Neural progenitor cell (in vitro differentiated cells): ENCODE measurements at regions not wholly inside any gene's neighbourhood (a gene's known extent, or its start where the extent isn't known, plus 50 kb on each side); places are given as distances from the start of the nearest gene placed in this dataset.
A peak's percentile ranks its signal among the peaks of the same experiment; 100 is the strongest.

Experiments
- DNase-seq: peaks from one replicate; pipeline ENCODE4 v3.0.0-alpha.2; 2016; ENCODE audit warnings: low spot score
- H2AFZ ChIP-seq: fragments of 200-600 bp; sonication (generic); replicated peaks from 2 replicates; pipeline ENCODE4 v1.6.1; 2016; ENCODE audit warnings: antibody characterized with exemption
- H3F3A ChIP-seq: fragments of 200-600 bp; sonication (generic); 2 replicates; pipeline ENCODE4 v1.6.1; 2016; ENCODE audit warnings: antibody characterized with exemption, low read depth
- H3K27ac ChIP-seq: fragments of 200-600 bp; sonication (generic); 2 replicates; pipeline ENCODE4 v1.5.1; 2016; ENCODE audit warnings: mild to moderate bottlenecking
- H3K27me3 ChIP-seq: fragments of 200-600 bp; sonication (generic); 2 replicates; pipeline ENCODE4 v1.6.1; 2016; ENCODE audit warnings: mild to moderate bottlenecking, moderate library complexity
- H3K36me3 ChIP-seq: fragments of 200-600 bp; sonication (generic); 2 replicates; pipeline ENCODE4 v1.5.1; 2016
- H3K4me1 ChIP-seq: fragments of 200-600 bp; sonication (generic); 2 replicates; pipeline ENCODE4 v1.6.1; 2016; ENCODE audit warnings: mixed run types
- H3K4me2 ChIP-seq: fragments of 200-600 bp; sonication (generic); 2 replicates; pipeline ENCODE4 v1.6.1; 2016
- H3K4me3 ChIP-seq: fragments of 200-600 bp; sonication (generic); 2 replicates; pipeline ENCODE4 v1.5.1; 2016
- H3K79me2 ChIP-seq: fragments of 200-600 bp; sonication (generic); 2 replicates; pipeline ENCODE4 v1.6.1; 2016; ENCODE audit warnings: low read depth
- H3K9ac ChIP-seq: fragments of 200-600 bp; sonication (generic); 2 replicates; pipeline ENCODE4 v1.6.1; 2016
- H3K9me3 ChIP-seq: fragments of 200-600 bp; sonication (generic); 2 replicates; pipeline ENCODE4 v1.5.1; 2016; ENCODE audit warnings: low read depth
- H4K20me1 ChIP-seq: fragments of 200-600 bp; sonication (generic); 2 replicates; pipeline ENCODE4 v1.6.1; 2016; ENCODE audit warnings: low read depth
- H3K27ac Mint-ChIP-seq: 3 replicates; pipeline ENCODE4 v1.8.0; 2021; ENCODE audit warnings: mixed read lengths
- H3K27me3 Mint-ChIP-seq: 2 replicates; pipeline ENCODE4 v1.8.0; 2022; ENCODE audit warnings: low read depth, mild to moderate bottlenecking, inconsistent platforms, moderate library complexity, mixed read lengths; ENCODE audit not compliant: insufficient read depth
- H3K36me3 Mint-ChIP-seq: 3 replicates; pipeline ENCODE4 v1.8.0; 2021; ENCODE audit warnings: mixed read lengths
- H3K4me1 Mint-ChIP-seq: 3 replicates; pipeline ENCODE4 v1.8.0; 2021; ENCODE audit warnings: mixed read lengths
- H3K4me3 Mint-ChIP-seq: 3 replicates; pipeline ENCODE4 v1.8.0; 2021; ENCODE audit warnings: mild to moderate bottlenecking, moderate library complexity, mixed read lengths
- H3K9me3 Mint-ChIP-seq: 3 replicates; pipeline ENCODE4 v1.8.0; 2020; ENCODE audit warnings: mixed read lengths
- EZH2 ChIP-seq: fragments of 200-600 bp; sonication (generic); IDR thresholded peaks from 2 replicates; pipeline ENCODE4 v1.6.1; 2017; ENCODE audit warnings: antibody characterized with exemption, mild to moderate bottlenecking, moderate library complexity
- EZH2phosphoT487 ChIP-seq: fragments of 200-600 bp; sonication (generic); IDR thresholded peaks from 2 replicates; pipeline ENCODE4 v1.6.1; 2017; ENCODE audit warnings: antibody characterized with exemption
- TF ChIP-seq, protein P1 (sequence below): fragments of 200-600 bp; sonication (generic); IDR thresholded peaks from 2 replicates; pipeline ENCODE4 v1.5.1; 2017; ENCODE audit warnings: antibody characterized with exemption, mild to moderate bottlenecking

DNA sequence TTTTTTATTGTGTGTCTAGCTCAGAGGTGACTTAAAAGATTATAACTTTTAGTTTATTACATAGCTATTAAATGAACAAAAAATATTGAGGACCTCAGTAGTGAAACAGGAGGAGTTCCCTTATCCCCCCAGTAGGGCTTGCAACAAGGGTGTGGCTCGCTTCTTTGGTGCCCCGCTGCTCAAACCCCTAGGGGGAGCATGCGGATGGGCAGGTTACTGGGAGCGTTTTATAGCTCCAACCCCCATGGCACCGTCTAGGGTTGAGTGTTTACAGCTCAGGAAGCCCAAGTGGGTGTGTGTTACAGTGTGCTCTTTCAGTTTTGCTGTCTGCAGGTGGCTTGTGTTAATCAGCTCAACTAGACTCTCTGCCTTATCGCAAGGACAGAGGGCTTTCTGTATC lies 1513.7 kb downstream of the GRIK2 start:
- no peaks in the 10 kb centered on the region for H3F3A ChIP-seq
- no peaks in the 10 kb centered on the region for H4K20me1 ChIP-seq
- no peak overlapping the region for H3K4me3 Mint-ChIP-seq
- peaks cover 3% of the 10 kb centered on the region for H3K27me3 Mint-ChIP-seq
- H3K27me3 ChIP-seq = no peaks in the 10 kb centered on the region
- H3K4me1 ChIP-seq = peaks cover 3% of the 10 kb centered on the region
- H3K4me1 Mint-ChIP-seq = no peaks in the 10 kb centered on the region
- H2AFZ ChIP-seq = no peak overlapping the region
- TF ChIP-seq EZH2 = no peak
- TF ChIP-seq, protein P1, sequence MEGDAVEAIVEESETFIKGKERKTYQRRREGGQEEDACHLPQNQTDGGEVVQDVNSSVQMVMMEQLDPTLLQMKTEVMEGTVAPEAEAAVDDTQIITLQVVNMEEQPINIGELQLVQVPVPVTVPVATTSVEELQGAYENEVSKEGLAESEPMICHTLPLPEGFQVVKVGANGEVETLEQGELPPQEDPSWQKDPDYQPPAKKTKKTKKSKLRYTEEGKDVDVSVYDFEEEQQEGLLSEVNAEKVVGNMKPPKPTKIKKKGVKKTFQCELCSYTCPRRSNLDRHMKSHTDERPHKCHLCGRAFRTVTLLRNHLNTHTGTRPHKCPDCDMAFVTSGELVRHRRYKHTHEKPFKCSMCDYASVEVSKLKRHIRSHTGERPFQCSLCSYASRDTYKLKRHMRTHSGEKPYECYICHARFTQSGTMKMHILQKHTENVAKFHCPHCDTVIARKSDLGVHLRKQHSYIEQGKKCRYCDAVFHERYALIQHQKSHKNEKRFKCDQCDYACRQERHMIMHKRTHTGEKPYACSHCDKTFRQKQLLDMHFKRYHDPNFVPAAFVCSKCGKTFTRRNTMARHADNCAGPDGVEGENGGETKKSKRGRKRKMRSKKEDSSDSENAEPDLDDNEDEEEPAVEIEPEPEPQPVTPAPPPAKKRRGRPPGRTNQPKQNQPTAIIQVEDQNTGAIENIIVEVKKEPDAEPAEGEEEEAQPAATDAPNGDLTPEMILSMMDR = peak; percentile 17
- TF ChIP-seq EZH2phosphoT487 = no peak
- no peak overlapping the region for H3K27ac ChIP-seq
- no peaks in the 10 kb centered on the region for H3K9me3 ChIP-seq
- H3K9ac ChIP-seq = no peak overlapping the region
- no peak overlapping the region for H3K4me2 ChIP-seq
- no peaks in the 10 kb centered on the region for H3K79me2 ChIP-seq
- no peak overlapping the region for H3K27ac Mint-ChIP-seq
- H3K4me3 ChIP-seq = no peak overlapping the region
- DNase-seq = no peak
- no peaks in the 10 kb centered on the region for H3K36me3 Mint-ChIP-seq
- H3K36me3 ChIP-seq = no peaks in the 10 kb centered on the region
- H3K9me3 Mint-ChIP-seq = peaks cover 5% of the 10 kb centered on the region

- peaks cover 3% of the 10 kb centered on the region for H3K4me1 ChIP-seq
- H3K27me3 Mint-ChIP-seq = peaks cover 2% of the 10 kb centered on the region
- H3K27ac Mint-ChIP-seq = no peak overlapping the region
- H3K4me3 Mint-ChIP-seq = no peak overlapping the region
- no peak overlapping the region for H3K4me3 ChIP-seq
- DNase-seq = no peak
- TF ChIP-seq EZH2phosphoT487 (no peak), EZH2 (no peak)
- TF ChIP-seq, protein P1 = no peak
- no peaks in the 10 kb centered on the region for H3K4me1 Mint-ChIP-seq
- H3K27me3 ChIP-seq = no peaks in the 10 kb centered on the region
- H3K79me2 ChIP-seq = no peaks in the 10 kb centered on the region
- H3K4me2 ChIP-seq = no peak overlapping the region
- no peaks in the 10 kb centered on the region for H3K9me3 ChIP-seq
- H3K27ac ChIP-seq = no peak overlapping the region
- H2AFZ ChIP-seq = no peak overlapping the region
- no peaks in the 10 kb centered on the region for H3K36me3 ChIP-seq
- H3K36me3 Mint-ChIP-seq = no peaks in the 10 kb centered on the region
- no peaks in the 10 kb centered on the region for H3K9me3 Mint-ChIP-seq
- no peaks in the 10 kb centered on the region for H4K20me1 ChIP-seq
- H3K9ac ChIP-seq = no peak overlapping the region
- H3F3A ChIP-seq = no peaks in the 10 kb centered on the region
Measured at GRCh38 chr6:102902471-102902870, 1509.0 kb downstream of the GRIK2 start.

GRCh38 chr6:102895683-102896082 lies 1502.2 kb downstream of the GRIK2 start:
- Histone ChIP-seq H4K20me1 (no peaks in the 10 kb centered on the region), H3K4me1 (peaks cover 12% of the 10 kb centered on the region), H3K27ac (no peak overlapping the region), H3K9me3 (no peaks in the 10 kb centered on the region), H3K9ac (no peak overlapping the region), H3F3A (no peaks in the 10 kb centered on the region), H3K27me3 (peaks cover 17% of the 10 kb centered on the region), H3K4me2 (peak overlapping the region; percentile 34), H3K4me3 (no peak overlapping the region), H3K36me3 (no peaks in the 10 kb centered on the region), H3K79me2 (no peaks in the 10 kb centered on the region), H2AFZ (no peak overlapping the region)
- Mint-ChIP-seq H3K4me1 (peaks cover 4% of the 10 kb centered on the region), H3K36me3 (no peaks in the 10 kb centered on the region), H3K4me3 (no peak overlapping the region), H3K9me3 (no peaks in the 10 kb centered on the region), H3K27ac (no peak overlapping the region), H3K27me3 (peaks cover 6% of the 10 kb centered on the region)
- TF ChIP-seq, protein P1 = no peak
- no peak for TF ChIP-seq EZH2phosphoT487
- no peak for TF ChIP-seq EZH2
- peak; percentile 26 for DNase-seq
